Amniotic epithelial cell (primary cell): ENCODE measurements at regions not wholly inside any gene's neighbourhood (a gene's known extent, or its start where the extent isn't known, plus 50 kb on each side); places are given as distances from the start of the nearest gene placed in this dataset.

ENCODE experiments used
- DNase-seq: peaks from one replicate; pipeline ENCODE4 v3.0.0-alpha.2; 2010; ENCODE audit warnings: low read depth

GRCh38 chr1:198864695-198865094, 225.9 kb downstream of the PTPRC start:
- DNase-seq: no peak

DNA sequence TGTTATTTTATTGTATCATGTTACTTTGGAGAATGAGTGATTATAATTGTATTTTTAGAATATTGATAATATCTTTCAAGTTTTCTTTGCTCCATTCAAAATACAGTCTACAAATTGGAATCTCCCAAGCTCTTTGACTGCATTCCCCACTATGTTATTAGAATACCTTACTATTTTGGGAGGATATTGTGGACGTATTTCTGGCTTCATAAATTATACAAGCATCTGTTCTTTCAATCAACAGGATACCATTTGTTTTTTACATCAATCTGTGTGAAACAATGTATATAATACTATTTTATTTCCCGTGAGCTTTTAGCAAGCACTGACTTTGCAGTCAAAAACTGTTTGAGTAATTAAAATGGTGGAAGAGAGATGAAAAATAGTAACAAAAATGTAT, 226.5 kb downstream of the PTPRC start:
- DNase-seq: no peak

DNA sequence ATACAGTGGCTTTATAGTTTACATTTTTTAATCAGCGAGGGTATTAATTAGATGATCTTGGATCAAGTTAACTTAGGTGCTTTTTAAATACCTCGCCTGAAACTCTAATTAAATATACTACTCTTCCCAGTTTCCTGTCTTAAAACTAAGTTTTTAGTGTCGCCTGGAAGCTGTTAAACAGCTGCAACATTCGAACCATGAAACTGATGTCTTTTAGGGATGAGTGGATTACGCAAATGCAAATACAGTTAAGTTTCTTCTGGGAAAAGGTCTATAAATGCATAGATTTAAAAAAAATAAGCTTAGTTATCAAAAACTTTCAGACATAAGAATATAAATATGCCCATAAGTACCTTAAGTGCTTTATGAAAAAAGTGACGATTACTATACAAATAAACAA, 228.3 kb downstream of the PTPRC start:
- no peak for DNase-seq

DNA sequence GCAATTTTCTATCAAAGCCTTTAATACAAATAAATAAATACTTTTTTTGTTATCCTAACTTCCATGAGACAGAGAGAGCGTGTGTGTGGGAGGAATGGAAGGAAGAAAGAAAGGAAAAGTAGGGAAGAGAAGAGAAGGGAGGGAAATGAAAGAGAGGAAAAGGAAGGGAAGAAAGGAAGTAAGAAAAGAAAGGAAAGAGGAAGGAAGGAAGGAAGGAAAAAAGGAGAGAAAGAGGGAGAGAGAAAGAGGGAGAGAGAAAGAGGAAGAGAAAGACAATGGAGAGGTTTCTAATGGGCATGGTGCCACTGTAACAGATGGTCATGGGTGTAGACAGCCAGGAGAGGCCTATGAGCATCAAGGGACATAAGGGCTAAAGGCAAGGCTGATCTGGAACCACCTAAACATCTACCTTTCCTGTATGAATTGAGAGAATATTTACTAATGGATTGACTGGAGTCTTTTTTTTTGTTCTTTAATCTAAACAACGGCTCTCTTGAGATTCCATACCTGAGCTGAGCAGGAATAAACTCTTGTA, 234.9 kb downstream of the PTPRC start:
- DNase-seq: no peak

DNA sequence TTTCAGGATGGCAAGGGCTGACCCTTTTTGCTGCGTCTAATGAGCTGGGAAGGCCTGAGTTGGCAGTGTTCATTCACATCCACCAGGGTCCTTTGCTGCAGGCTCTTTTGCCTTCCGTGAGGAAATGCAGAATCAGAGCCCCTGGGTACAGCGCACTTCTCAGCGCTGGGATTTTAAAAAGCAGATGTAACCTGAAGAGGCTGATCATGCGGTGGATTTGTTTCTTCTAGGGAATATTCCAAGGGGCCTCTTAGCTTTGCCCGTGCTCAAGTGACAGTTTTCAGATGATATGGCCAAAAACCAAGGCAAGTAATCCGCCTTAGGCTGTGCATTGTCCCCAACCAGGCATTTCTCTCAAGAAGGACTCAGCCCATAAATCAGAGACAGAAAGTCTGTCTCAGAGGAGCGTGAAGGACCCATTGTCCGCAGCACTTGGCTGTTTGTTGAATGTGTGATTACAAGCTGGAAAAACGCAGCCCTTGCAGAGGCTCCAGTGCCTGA, 237.6 kb downstream of the PTPRC start:
- no peak for DNase-seq

DNA sequence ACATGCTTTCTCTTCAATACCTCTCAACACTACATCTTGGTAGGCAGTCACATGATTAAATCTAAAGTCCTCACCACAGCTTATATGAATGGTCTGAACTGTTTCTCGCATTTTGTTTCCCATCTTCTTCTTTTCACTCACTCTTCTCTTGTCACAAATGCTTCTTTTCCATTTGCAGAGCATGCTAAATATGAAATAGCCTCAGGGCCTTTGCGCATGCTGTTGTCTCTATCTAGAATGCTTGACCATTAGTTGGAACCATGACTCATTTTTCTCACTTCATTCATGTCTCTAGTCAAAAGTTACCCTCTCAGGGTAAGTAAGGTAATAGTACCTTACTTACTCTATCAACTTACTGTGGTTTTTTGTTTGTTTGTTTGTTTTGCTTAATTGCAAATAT, 239.7 kb downstream of the PTPRC start:
- no peak for DNase-seq

GRCh38 chr1:198879711-198880306, 241.0 kb downstream of the PTPRC start:
- peak; percentile 65 for DNase-seq

- DNase-seq: peak; percentile 89
Measured at GRCh38 chr1:198880397-198880796, 241.6 kb downstream of the PTPRC start.

DNA sequence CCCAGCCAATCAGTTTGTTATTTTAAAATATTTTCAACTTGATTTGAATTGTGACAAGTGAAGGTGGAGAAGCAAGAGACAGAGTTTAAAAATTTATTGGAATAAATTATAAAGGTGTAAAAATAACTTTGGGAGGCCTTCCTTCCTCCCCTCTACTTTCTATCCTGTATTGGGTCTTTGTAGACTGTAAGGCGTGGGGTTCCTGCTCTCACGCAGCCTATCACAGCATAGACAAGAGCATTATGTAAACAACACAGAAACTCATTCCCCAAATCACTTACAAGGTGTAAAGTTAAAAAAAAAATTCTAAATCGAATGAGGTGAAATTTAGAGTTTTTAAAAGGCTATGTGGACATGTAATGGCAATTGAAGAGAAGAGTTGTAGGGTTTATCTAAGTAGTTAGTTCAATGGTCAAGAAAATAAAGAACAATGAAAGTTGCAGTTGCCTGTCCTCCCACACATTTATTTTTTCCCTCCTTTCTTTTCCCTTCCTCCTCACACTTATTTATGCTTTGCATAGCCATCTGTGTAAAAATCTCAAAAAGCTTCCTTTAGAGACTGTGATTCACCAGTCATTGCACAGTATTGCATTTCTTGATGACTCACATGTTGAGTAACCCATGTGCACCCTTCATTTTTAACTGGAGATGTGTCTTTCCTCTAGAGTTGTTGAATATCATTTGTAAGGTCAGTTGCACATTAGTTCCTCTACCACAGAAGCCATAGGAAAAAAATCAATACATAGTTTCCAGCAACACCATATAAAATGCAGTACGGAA, 242.2 kb downstream of the PTPRC start:
- peak; percentile 97 for DNase-seq

DNA sequence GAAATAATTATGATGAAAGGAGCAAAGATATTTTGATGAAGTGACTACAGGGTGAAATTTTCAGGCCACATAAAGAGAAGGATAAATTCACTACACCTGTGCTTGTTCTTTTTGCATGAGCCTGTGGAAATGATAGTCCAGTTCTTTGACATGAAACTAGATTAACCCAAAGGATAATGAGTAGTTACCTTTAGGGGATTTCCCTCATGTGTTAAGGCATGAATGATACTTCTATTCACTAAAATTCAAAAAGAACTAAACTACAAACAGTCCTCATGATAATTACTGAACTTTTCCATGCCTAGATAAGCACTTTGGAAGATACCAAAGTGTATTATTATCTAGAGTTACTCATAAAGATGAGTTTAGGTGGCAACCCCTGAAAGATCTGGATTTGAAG, 244.3 kb downstream of the PTPRC start:
- DNase-seq: no peak

DNA sequence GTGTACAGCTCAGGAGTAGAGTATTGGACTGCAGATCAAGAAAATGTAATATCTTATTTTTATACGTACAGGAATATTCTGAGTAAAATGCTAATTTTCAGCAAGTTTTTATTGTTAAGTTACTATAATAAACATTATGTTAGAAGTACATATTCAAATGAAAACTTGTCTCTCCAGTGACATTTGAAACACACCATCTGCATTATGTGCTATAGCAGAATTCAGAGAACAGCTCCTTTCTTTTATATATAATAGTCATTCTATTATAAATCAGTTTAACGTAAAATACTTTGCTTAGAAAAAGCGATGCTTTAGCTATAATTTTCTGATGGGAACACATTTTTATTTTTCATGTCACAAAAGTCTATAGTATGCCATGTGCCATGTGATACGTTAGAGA, 249.0 kb downstream of the PTPRC start:
- DNase-seq: no peak

DNA sequence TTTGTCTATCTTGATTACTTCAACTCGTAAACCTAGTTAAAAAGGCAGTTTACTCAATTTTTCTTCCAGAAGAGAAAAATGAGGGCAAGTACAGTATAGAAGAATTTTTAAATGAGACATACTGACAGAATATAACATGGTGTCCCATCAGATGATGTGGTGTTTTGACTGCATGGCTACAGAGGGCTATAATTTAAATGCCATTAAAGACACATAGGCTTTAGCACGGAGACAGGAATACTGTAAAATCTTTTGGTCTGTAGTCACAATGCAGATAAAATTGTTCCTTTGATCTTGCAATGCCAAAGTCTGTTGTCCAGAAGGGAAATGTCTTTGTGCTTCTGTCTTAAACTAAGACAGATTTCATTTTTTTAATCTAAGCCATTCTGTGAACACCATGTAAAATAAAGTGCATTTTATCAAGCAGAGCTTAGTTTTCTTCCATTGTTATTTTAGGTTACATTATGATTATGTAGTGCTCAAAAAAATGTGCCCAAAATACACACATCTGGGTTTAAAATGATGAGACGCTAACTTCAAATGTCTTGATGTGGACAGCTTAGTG, 249.6 kb downstream of the PTPRC start:
- no peak for DNase-seq

GRCh38 chr1:198889101-198889500, 250.3 kb downstream of the PTPRC start:
- DNase-seq: no peak

DNA sequence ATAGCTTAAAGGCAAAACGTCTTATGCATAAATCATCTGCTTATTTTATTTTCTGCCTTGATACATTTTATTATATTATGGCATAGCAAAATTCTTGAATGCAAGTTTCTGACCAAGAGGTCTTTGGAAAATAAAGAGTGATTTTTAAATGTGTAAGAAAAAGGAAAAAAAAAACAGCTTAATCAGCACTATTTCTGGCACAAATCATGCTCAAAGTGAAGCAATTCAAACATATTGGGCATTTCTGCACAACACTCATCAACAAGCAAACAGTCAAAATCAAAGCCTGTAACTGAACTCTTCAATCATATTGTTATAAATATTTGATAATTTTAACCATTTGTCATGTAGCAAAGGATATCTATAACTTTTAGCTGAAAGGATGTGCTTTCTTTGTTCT, 250.9 kb downstream of the PTPRC start:
- DNase-seq: no peak

- DNase-seq: peak; percentile 65
Measured at GRCh38 chr1:198890214-198890930, 251.5 kb downstream of the PTPRC start.

- peak; percentile 40 for DNase-seq
Measured at GRCh38 chr1:198892065-198892464, 253.2 kb downstream of the PTPRC start.

DNA sequence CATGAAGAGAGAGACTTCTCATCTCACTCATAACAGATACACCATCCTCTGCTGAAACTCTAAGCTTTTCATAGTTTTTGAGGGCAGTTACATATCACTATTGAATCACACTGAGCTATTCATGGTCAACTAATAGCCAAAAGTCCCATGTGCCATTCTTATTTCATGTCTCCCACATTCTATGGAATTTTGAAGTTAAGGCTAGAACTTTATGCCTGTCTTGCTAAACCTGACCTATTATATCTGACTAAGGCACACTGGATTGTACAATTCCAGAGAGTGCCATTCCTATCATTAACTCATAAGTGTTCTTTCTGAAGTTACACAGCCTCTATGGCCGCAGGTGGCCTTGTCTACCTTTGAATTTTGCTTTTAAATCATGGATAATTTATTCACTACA, 254.3 kb downstream of the PTPRC start:
- no peak for DNase-seq

DNA sequence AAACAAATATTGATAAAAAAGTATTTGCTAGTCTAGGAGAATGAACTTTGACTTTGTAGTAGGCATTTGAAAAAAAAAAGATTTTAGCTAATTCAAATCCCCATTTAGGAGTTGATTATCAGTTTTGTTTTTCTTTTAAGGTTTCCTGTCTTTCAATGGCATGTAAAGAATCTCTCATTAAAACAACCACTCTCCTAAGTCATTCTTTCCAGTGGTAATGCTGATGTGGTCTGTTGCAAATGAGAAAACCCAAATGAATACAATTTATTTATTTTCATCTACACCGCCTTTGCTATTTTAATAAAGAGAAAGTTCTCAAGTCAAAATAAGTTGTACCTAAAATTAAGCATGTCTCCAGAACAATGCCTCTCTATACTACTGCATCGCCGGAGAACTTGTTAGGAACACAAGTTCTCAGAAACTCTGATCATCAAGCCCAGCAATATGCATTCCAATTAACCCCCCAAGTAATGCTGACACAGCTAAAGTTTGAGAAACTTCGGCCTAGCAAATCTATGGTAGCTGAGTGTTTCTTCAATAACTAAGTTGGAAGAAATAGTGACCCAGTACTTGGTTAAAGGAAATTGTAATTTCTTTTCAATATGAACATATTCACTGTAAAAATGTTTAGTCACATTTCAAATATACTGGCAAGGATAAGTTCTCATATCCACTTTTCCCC, 255.1 kb downstream of the PTPRC start:
- no peak for DNase-seq

GRCh38 chr1:198901266-198901665, 262.4 kb downstream of the PTPRC start:
- DNase-seq: no peak

DNA sequence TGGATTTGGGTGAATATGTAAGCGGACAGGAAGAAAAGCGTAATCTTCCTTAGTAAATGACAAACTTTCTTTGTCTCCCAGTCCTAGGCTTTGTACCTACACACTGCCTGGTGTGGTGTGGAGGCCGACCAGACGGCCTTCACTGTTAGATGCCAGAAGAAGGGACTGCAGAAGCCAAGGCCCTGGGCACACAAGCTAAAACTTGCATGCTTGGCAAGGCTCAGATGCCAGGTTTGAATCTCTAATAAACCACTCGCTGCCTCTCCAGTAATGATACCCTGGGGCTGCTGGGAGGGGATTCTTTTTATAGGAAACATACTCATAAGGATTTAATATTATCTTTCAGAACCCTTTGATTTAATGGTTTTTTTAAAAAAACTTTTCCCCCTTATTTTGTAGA, 263.8 kb downstream of the PTPRC start:
- no peak for DNase-seq

DNA sequence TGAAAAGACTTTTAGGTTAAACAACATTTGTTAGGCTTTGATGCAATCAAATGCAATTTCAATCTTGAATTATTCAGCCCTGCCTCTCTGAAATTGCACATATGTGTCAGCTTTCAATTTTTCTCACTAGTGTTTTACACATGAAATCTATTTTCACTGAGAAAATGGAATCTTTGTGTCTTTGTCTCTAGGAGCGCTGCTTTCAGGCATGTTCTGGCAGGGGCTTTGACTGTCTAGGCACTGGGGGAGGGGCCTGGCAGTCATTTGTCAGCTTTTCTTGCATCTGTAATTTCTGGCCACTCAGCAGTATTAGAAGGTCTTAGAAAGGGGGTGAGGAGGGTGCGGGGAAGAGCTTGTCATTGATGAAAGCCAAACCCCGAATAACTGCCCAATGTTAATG, 264.4 kb downstream of the PTPRC start:
- no peak for DNase-seq

GRCh38 chr1:198903621-198904020, 264.8 kb downstream of the PTPRC start:
- no peak for DNase-seq
